AG08395 (cell line): ENCODE measurements at regions not wholly inside any gene's neighbourhood (a gene's known extent, or its start where the extent isn't known, plus 50 kb on each side); places are given as distances from the start of the nearest gene placed in this dataset.
"Not testable (repeated sequence)": the region's sequence is repeated elsewhere in the genome, so short reads cannot be mapped to it uniquely, and the experiment has no call there.

Experiments used
- DNase-seq: peaks from one replicate; pipeline ENCODE4 v3.0.0; 2012; ENCODE audit warnings: mixed read lengths, low spot score

DNA sequence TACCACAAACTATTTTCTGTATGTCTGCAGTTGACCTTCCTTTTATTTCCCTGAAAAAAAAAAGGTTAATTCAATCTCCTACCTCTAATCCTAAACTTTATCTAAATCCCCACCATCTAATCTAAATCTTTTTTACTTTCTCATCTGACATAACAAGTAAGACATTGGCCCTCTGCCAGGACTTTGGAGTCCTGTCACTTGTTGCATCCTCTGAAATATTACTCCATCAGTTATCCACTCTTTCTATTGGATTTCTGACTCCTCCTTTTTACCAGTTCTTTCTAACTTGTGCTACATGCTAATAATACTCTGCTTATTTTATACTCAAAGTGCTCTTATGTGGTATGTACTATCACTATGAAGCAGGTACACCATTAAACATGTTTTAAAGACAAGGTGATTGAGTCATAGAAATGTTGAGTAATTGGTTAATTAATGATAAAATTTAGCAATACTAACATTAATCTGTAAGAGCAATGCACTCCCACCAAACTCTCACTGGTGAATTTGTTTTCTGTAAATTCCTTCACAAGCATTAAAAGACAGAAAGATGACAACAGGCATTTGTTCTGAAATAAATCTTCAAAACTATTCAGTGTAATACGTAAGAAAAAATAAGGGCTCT is 914.2 kb upstream of the RAG2 start:
- DNase-seq: no peak

DNA sequence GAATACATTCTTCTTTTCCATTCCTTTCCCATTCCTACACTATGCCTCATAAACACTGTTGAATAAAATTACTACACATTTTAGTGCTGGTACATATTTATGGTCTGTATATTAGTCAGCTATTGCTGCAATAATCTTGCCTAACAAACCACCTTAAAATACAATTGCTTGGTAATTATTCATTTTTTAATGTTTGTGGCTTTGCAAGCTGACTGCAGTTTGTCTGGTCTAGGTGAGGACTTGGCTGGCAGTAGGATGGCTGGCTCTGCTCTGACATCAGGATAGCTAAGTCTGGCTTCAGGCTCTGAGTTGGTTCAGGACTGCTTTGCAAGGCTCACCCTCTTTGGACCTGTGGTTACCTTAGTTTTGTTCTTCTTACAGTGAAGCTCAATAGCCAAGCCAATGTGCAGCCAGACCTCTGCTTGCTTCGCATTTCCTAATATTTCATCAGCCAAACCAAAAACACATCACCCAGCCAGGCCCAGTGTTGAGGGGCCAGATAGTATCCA is 913.4 kb upstream of the RAG2 start:
- no peak for DNase-seq

DNA sequence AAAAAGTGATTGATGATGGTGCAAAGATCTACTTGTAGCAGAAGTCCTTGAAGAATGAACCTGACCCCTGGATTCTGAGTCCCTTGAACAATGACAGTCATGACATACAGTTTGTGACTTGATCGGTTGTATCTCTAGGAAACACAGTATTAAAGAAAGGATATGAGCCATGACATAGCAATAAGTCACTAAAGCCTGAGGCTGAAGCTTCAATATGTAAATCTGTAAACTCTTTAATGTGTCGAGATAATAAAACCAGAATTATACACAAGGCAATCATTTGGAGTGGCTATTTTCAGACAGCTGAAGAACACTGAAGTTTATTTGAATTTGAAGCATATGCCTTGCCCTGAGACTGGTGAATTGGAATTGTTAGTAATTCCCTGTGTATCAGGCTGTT is 911.5 kb upstream of the RAG2 start:
- no peak for DNase-seq

DNA sequence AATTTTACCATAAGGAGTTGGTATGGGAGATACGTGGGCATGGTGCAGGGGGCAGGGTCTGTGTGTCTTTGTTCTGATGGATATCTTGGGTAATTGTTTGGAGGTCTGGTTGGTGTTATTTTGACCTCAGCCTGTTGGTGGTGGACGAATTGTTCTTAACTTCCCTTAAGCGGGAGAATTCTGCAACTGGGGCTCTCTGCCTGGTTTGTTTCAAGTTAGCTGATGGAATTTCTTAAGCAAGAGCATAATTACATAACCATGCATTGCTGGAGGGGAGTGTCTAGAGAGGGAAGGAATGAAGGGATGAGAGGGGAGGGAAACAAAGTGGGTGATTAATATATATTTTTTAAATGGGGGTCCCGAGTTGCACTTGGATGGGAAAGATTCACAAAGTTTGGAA is 908.5 kb upstream of the RAG2 start:
- DNase-seq: no peak

DNA sequence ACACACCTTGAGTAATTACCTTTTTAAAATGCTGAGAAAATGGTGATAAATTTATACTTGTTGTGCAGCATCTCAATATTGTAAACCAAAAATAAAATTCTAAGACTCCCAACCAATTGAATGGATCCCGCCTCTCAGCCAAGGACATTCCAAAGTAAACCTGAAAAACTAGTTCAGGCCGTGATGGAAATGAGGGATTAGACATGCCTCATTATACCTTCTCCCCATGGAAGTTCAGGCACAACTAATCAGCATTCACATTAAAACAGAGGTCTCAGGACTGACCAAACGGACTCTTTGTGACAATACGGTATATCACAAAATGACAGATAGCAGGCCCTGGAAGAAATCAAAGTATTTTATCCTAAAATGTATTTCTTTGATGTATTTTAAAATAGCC is 907.4 kb upstream of the RAG2 start:
- no peak for DNase-seq

DNA sequence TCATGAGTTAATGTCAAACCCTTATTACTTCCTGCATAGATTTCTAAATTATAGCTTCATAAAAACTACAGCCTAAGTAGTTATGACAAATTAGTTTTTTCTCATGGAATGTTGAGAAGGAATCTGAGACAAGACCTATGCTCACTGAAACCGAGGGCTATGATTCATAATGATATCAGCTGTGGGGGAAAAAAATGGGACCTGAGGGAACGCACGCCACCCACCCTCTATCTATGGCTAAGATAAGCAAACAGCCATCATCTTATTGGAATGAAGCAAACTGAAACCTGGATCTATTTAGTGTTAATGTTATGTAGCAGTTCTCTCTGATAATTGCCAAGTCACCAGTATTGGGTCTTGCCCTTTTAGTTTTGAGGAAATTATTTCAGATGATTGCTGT is 906.9 kb upstream of the RAG2 start:
- no peak for DNase-seq

DNA sequence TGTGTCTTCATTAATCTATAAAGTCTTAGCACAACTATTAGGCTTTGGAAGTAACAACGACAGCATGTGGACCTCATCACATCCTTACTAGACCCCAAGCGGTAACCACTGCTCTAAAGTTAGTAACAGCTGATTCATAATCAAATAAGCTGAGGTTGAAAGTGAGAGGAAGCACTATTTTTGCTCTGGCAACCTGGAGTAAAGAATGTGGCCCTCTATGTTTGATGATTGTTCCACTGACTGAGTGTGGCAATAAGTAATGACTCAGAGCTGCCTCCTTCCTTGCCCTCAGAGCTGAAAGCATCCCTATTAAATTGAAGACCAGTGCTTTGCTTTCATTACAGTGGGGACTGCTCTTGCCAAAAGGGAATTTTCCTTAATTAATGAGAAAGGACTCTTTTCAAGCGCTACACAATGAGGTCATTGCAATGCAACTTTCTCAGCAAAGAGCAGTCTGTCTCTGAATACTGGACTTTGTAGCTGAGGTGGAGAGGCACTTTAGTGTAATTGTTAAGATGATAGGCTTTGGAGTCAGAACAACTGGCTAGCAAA is 906.1 kb upstream of the RAG2 start:
- no peak for DNase-seq

DNA sequence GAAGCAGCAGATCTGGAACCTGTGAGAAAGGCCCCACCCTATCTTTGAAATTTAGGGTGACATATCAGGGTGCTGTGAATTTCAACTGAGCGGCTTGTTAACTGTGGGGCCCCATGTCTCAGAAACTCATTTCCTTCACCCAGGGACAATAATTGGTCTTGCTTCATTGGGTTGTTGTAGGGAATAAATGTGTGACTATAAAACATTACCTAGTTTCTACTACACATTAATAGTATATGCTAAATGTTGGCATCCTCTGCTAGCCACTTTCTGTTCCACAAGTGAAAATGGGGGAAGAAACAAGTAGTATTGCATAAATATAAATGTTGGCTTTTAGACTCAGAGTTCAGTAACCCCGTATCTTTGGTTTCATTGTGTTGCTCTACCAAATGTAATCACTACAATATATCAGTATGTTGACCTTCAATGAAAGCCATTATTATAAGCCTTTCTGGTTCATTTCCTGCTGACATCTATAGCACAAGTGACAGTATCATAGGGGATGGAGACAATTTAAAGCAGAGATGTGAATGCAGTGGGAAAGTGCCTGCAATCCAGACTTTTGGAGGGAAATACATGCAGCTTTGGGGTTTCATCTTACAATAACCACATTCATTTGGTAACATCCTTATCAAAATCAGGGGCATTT is 905.5 kb upstream of the RAG2 start:
- no peak for DNase-seq

DNA sequence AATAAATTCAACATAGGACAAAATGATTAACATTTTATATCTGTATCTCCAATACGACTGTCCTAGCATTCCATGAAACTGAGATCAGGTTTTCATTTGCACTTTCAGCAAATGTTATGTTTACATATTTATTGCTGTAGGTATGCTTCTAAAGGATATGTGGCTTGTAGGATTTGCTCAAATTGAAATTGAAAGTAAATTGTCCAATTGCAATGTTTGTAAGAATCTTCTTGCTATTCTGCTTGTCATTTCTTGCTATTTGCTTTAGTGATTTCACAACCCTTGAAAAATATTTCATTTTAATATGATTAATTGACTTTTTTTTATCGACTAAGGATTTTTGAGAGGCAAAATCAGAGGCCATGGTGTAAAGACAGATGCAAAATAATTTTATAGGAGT is 904.2 kb upstream of the RAG2 start:
- DNase-seq: no peak

DNA sequence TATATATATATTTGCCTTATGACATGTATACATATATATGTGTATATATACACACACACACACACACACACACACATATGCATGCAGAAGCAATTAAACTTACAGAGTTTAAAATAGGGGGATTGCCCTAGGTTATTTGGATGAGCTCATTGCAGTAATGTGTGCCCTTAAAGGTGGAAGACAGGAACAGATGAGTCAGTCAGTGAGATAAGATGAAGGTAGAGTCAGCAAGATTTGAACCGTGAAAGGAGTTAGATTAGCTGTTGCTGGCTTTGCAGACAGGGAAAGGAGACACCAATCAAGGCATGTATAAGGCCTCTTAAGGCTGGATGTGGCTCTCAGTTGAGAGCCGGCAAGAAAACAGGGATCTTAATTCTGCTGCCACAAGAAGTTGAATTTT is 902.4 kb upstream of the RAG2 start:
- DNase-seq: no peak

DNA sequence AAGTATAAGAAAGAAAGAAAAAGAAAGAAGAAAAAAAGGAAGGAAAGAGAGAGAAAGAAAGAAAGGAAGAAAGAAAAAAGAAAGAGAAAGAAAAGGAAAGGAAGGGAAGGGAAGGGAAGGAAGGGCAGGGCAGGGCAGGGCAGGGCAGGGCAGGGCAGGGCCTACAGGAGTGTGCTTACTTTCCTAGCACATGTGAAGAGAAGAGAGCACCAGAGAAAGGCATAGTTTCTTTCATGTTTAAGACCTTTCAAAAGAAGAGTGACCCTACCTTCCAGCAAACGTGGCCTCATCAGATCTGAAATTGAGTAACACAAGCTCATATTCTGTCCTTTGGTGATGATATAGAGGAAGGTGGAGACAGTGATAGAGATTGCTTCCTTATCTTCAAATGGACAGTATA is 899.3 kb upstream of the RAG2 start:
- DNase-seq: no peak

DNA sequence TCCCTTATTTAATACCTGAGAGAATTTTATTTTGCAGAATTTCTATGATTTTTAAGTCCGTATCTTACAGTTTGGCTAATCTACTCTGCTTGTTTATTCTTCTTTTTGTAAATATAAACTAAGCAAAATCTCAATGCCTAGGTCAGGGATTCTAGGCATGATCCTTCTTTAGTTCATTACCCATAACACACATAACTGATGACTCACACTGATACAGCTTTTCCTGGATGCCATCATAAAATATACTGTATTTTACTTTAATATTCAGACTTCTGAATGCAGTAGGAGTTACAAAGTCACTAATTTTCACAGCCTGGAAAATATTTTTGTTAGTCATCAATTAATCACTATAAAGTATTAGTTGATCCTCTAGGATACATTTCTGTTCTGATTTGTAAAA is 898.2 kb upstream of the RAG2 start:
- DNase-seq: no peak

DNA sequence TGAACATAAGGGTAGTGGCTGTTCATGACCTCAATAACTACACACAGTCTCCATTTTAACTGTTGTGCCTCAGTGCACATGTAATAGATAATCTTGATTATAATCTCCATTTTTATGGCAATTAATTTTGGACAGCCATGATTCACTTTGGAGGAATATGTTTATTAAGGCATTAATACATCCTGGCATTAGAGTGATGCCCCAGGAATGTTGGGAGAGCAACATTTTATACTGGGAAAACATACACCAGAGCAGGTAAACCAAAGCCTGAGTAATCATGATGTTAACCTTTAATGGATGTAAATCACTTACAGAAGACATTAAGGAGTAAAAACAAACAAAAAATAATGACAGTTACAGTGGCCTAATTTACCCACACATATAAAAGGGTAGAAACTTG is 886.3 kb upstream of the RAG2 start:
- DNase-seq: no peak

DNA sequence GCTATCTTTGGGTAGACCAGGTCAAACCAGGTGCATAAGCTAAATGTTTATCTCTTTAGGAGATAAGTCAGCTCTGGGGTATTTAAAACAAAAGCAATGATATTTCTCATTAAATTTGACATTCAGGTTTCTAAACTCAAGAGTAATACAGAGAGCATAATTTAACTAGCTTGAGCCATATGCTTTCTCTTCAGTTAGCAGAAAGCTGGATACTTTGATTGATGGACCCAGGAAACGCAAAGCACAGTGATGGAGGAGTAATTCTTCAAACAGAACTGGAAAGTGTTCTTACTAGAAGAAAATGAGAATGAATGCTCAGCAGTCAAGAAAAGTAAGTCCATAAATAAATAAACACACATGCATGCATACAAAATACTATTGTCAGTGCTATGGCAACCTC is 885.7 kb upstream of the RAG2 start:
- no peak for DNase-seq

DNA sequence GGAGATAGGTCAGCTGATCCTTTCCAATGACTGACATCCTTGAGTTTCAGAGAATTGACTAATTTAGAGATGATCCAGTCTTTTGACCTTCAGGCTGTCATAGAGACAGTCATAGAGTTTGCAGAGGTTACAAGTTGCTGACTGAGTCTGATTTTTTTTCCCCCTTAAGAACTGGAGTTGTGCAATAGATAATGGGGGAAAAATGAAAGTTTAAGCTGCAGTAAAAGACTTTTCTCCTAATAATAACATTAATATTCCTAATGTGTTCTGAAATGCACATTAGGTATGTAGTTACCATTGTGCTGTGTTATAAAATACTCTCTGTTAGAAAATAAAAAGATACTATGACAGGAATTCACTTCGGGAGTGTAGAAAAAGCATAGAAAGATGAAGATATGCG is 876.9 kb upstream of the RAG2 start:
- DNase-seq: no peak

DNA sequence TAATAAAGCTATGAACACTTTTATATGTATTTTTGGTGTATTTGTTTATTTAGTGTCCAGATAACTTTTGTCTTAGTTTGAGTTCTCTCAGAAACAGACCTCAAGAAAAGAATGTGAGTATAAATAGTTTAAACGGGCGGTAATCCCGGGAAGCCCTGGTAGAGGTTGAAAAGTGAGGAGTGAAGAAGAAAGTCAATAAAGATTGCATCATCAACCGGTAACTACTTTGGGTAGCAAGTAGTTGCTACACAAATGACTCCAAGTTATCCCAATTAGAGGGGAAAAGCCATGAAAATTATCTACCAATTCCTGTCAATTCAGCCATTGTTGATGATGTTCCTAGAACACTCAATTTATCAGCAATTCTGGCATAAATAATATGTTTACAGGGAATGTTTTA is 870.3 kb upstream of the RAG2 start:
- DNase-seq: no peak

DNA sequence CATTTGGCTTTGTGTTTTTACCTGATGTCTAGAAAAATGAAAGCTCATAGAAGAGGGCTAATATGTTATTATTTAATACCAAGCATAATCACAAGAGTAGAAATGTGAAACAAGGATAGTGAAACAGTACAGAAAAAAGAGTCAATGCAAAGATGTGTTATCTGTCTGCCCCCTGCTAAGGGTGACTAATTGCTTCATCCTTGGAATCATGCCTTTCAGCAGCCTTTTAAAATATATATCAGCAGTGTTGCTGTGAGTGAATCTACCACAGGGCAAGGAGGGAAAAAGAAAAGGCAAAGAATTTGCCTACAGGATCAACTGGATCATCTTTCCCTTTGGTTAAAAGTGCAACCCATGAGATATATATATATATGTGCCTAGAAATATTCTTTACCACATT is 867.2 kb upstream of the RAG2 start:
- no peak for DNase-seq

DNA sequence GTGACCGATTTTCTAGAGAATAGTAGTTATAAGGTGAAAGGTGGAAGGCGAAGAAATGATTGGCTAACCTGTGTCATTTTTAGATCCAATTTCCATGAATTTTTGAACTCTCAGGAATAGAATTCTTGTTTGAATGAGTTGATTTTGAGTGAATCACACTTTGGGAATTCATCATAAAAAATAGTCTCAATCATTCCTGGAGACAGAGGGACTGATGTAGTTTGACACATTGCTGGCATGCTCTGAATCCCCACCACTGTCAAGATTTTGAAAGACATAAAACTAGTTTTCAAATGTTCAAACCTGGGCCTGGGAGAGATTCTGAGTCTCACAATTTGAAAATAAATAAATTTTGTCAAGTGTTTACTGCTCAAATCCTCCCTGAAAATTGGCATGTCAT is 861.4 kb upstream of the RAG2 start:
- no peak for DNase-seq

DNA sequence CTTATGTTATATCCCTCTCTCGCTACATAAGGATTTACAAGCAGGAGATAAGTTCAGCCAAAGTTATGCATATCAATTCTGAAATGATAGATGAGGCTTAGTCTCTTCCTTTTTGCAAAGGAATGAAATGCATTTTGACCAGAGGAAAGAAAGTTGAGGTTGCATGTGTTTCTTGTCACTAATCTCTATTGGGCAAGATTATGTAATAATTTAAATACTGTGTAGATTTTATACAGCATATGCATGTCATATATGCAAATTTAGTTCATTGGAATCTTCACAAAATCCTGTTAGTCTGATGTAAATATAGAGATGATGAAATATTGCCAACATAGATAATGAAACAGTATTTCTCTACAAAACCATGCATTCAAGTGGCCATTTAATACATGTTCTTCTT is 858.7 kb upstream of the RAG2 start:
- no peak for DNase-seq

DNA sequence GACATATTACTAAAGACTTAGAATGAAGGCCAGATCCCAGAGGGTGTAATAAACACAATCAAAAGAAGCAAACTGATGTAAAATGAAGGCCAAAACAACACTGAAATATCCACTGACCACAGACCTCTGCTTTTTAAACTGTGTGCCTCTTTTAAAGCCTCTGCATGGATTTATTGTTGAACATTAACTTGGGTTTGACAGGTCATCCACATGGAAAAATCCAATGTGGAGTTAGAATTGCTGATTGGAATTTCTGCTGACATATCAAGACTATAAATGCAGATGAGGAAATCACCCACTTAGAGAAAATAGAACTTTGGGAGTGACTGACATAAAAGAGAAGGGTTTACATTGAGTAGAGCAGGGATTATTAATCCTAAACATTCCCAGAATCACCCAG is 853.9 kb upstream of the RAG2 start:
- DNase-seq: no peak

DNA sequence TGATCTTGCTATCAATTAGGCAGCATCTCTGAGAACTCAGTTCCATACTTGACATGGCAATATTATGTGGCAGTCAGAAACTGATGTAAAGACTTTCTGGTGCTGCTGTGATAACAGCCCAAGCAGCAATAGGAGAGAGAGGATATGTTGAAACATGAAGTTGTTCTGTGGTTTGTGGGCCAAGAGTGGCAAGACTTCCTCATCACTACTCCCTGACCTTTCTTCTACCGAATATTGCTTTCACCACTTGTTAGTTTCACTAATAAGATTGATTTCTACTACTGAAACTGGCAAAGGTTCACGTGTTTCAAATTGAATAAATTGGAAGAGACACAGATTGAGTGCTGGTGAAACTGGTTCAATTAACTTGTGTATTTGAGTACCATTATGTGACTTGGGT is 852.6 kb upstream of the RAG2 start:
- no peak for DNase-seq

DNA sequence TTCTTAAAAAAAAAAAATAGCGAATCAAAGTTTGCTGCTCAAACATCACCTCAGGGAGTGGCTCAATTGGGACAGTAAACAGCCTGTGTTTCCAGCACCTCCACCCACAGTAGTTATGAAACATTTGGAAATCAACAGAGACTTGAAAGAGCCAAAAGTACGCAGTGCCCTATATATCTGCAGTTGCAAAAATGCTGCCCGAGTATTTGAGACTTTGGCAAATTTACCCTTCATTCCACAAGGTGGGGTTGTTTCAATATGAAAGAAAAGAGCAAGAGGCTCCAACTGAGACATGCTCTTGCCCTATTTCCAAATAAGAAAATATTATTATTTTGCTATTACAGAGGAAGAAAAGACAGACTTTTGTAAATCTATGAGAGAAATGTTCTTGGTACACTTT is 851.1 kb upstream of the RAG2 start:
- DNase-seq: no peak

DNA sequence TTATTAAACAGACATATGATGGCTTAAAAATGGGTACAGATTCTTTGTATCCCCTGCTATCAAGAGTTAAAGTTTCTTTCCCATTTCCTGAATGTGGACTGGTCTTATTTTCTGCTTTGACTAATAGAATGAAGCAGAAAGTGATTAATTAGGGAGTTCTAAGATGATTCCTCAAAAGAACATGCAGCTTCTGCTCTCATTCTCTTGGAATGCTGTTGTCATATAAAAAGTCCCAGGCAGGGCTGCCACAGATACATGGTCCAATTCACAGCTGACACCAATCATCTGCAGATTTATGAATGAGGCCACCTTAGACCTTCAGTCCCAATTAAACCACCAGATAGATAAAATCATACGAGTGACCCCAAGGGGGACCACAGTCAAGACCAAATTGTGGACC is 844.5 kb upstream of the RAG2 start:
- no peak for DNase-seq

DNA sequence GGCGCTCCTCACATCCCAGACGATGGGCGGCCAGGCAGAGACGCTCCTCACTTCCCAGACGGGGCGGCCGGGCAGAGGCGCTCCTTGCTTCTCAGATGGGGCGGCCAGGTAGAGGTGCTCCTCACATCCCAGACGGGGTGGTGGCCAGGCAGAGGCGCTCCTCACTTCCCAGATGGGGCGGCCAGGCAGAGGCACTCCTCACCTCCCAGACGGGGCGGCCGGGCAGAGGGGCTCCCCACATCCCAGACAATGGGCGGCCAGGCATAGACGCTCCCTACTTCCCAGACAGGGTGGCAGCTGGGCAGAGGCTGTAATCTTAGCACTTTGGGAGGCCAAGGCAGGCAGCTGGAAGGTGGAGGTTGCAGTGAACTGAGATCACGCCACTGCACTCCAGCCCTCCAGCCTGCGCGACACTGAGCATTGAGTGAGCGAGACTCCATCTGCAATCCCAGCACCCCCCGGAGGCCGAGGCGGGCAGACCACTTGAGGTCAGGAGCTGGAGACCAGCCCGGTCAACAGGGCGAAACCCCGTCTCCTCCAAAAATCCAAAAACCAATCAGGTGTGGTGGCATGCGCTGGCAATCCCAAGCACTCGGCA is 833.7 kb upstream of the RAG2 start:
- not testable (repeated sequence) for DNase-seq
